ENCODE measurements at regions not wholly inside any gene's neighbourhood (a gene's known extent, or its start where the extent isn't known, plus 50 kb on each side); places are given as distances from the start of the nearest gene placed in this dataset.

- Mint-ChIP-seq H3K27ac (ENCODE audit: low read depth, unreplicated experiment) (no peak overlapping the region), H3K4me1 (ENCODE audit: insufficient read depth, unreplicated experiment) (no peaks in the 10 kb centered on the region), H3K27me3 (ENCODE audit: insufficient read depth, unreplicated experiment) (no peaks in the 10 kb centered on the region), H3K36me3 (ENCODE audit: insufficient read depth, unreplicated experiment) (no peaks in the 10 kb centered on the region), H3K4me3 (ENCODE audit: unreplicated experiment) (no peak overlapping the region), H3K9me3 (ENCODE audit: unreplicated experiment) (peaks cover 15% of the 10 kb centered on the region)
- CTCF ChIA-PET: interaction anchor here (0.6 to 1.5 kb wide), 2 partner anchors 10 to 47 kb away, joined by 3 to 4 read pairs; no protein-coding TSS in a partner anchor
- BruUV-seq (replicated peaks): no TSS peak
- DNase-seq (ENCODE audit: unreplicated experiment): no peak
- POLR2A ChIA-PET: no interaction called here
- TF ChIP-seq, protein P1, sequence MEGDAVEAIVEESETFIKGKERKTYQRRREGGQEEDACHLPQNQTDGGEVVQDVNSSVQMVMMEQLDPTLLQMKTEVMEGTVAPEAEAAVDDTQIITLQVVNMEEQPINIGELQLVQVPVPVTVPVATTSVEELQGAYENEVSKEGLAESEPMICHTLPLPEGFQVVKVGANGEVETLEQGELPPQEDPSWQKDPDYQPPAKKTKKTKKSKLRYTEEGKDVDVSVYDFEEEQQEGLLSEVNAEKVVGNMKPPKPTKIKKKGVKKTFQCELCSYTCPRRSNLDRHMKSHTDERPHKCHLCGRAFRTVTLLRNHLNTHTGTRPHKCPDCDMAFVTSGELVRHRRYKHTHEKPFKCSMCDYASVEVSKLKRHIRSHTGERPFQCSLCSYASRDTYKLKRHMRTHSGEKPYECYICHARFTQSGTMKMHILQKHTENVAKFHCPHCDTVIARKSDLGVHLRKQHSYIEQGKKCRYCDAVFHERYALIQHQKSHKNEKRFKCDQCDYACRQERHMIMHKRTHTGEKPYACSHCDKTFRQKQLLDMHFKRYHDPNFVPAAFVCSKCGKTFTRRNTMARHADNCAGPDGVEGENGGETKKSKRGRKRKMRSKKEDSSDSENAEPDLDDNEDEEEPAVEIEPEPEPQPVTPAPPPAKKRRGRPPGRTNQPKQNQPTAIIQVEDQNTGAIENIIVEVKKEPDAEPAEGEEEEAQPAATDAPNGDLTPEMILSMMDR (IDR thresholded peaks at IDR 0.05; ENCODE audit: unreplicated experiment): no peak
- intact Hi-C loops (cut with micrococcal nuclease): no loop called here
These were observed 53.7 kb upstream of the SCAF11 start for GRCh38 chr12:46043972-46044520.

All from MCF 10A (cell line).